Neural crest cell (in vitro differentiated cells): ENCODE measurements at regions not wholly inside any gene's neighbourhood (a gene's known extent, or its start where the extent isn't known, plus 50 kb on each side); places are given as distances from the start of the nearest gene placed in this dataset.

Source experiments
- DNase-seq: peaks from one replicate; pipeline ENCODE4 v3.0.0; 2021; ENCODE audit warnings: low read depth, mixed read lengths, low spot score
- H3K27ac Mint-ChIP-seq: one replicate; pipeline ENCODE4 v1.8.0; 2021; ENCODE audit warnings: mild to moderate bottlenecking, mixed read lengths; ENCODE audit not compliant: unreplicated experiment
- H3K27me3 Mint-ChIP-seq: 2 replicates; pipeline ENCODE4 v1.8.0; 2021; ENCODE audit warnings: low read depth, mild to moderate bottlenecking, mixed read lengths
- H3K36me3 Mint-ChIP-seq: 2 replicates; pipeline ENCODE4 v1.8.0; 2021; ENCODE audit warnings: low read depth, mild to moderate bottlenecking, mixed read lengths
- H3K4me1 Mint-ChIP-seq: 2 replicates; pipeline ENCODE4 v1.8.0; 2021; ENCODE audit warnings: mixed read lengths
- H3K4me3 Mint-ChIP-seq: one replicate; pipeline ENCODE4 v1.8.0; 2021; ENCODE audit warnings: mild to moderate bottlenecking, mixed read lengths
- H3K9me3 Mint-ChIP-seq: 2 replicates; pipeline ENCODE4 v1.8.0; 2021; ENCODE audit warnings: mixed read lengths
- CTCF ChIP-seq: fragments of 200-600 bp; sonication (generic); conservative IDR thresholded peaks from 2 replicates; pipeline ENCODE4 v1.5.0; 2021; ENCODE audit warnings: antibody characterized with exemption, mild to moderate bottlenecking

GRCh38 chr4:184536065-184536880 is 61.9 kb upstream of the IRF2 start:
- Mint-ChIP-seq H3K27me3 (no peaks in the 10 kb centered on the region), H3K27ac (no peak overlapping the region), H3K36me3 (no peaks in the 10 kb centered on the region), H3K4me1 (peaks cover 45% of the 10 kb centered on the region), H3K9me3 (no peaks in the 10 kb centered on the region), H3K4me3 (peak overlapping the region; percentile 95)
- TF ChIP-seq CTCF = no peak
- no peak for DNase-seq

GRCh38 chr4:184534511-184535391 is 60.4 kb upstream of the IRF2 start:
- Mint-ChIP-seq H3K9me3 (no peaks in the 10 kb centered on the region), H3K27ac (no peak overlapping the region), H3K4me3 (peak overlapping the region; percentile 13), H3K36me3 (no peaks in the 10 kb centered on the region), H3K27me3 (no peaks in the 10 kb centered on the region), H3K4me1 (peaks cover 55% of the 10 kb centered on the region)
- TF ChIP-seq CTCF = no peak
- no peak for DNase-seq

GRCh38 chr4:184533908-184534307 is 59.6 kb upstream of the IRF2 start:
- no peak for DNase-seq
- Mint-ChIP-seq H3K27me3 (no peaks in the 10 kb centered on the region), H3K4me1 (peaks cover 63% of the 10 kb centered on the region), H3K36me3 (no peaks in the 10 kb centered on the region), H3K4me3 (no peak overlapping the region), H3K9me3 (no peaks in the 10 kb centered on the region), H3K27ac (no peak overlapping the region)
- TF ChIP-seq CTCF = no peak

GRCh38 chr4:184531008-184531407 is 56.7 kb upstream of the IRF2 start:
- Mint-ChIP-seq H3K36me3 (peaks cover 3% of the 10 kb centered on the region), H3K27me3 (no peaks in the 10 kb centered on the region), H3K9me3 (peaks cover 2% of the 10 kb centered on the region), H3K27ac (no peak overlapping the region), H3K4me1 (peaks cover 49% of the 10 kb centered on the region), H3K4me3 (no peak overlapping the region)
- no peak for TF ChIP-seq CTCF
- no peak for DNase-seq

- TF ChIP-seq CTCF = no peak
- peaks cover 35% of the 10 kb centered on the region for H3K4me1 Mint-ChIP-seq
- peak overlapping the region; percentile 93 for H3K27ac Mint-ChIP-seq
- peaks cover 11% of the 10 kb centered on the region for H3K36me3 Mint-ChIP-seq
- H3K4me3 Mint-ChIP-seq = peak overlapping the region; percentile 58
- no peak for DNase-seq
- no peaks in the 10 kb centered on the region for H3K27me3 Mint-ChIP-seq
- H3K9me3 Mint-ChIP-seq = peaks cover 10% of the 10 kb centered on the region
Observed at GRCh38 chr4:184529283-184529682, 54.9 kb upstream of the IRF2 start.
